ENCODE measurements at regions not wholly inside any gene's neighbourhood (a gene's known extent, or its start where the extent isn't known, plus 50 kb on each side); places are given as distances from the start of the nearest gene placed in this dataset.

- no peak for DNase-seq
These were observed 58.9 kb upstream of the BCOR start for GRCh38 chrX:40156470-40157227.

GRCh38 chrX:40155589-40156469 is 58.1 kb upstream of the BCOR start:
- DNase-seq = no peak

- DNase-seq = no peak
These were observed 57.3 kb upstream of the BCOR start for GRCh38 chrX:40154853-40155588.

- no peak for DNase-seq
These were observed 56.6 kb upstream of the BCOR start for GRCh38 chrX:40154250-40154852.

- no peak for DNase-seq
These were observed 55.8 kb upstream of the BCOR start for GRCh38 chrX:40153345-40154249.

- no peak for DNase-seq
These were observed 55.1 kb upstream of the BCOR start for GRCh38 chrX:40152741-40153344.

- DNase-seq = no peak
These were observed 54.5 kb upstream of the BCOR start for GRCh38 chrX:40152173-40152711.

- no peak for DNase-seq
These were observed 53.7 kb upstream of the BCOR start for GRCh38 chrX:40151211-40152172.

- no peak for DNase-seq
These were observed 52.7 kb upstream of the BCOR start for GRCh38 chrX:40150503-40150902.

GRCh38 chrX:40149286-40150175 is 51.8 kb upstream of the BCOR start:
- no peak for DNase-seq

- DNase-seq = no peak
These were observed 50.9 kb upstream of the BCOR start for GRCh38 chrX:40148385-40149285.

- DNase-seq = no peak
These were observed 50.2 kb upstream of the BCOR start for GRCh38 chrX:40147971-40148370.

Data from activated T-cell treated with anti-CD3 and anti-CD28 coated beads for 4 hours (primary cell).